ENCODE measurements at regions not wholly inside any gene's neighbourhood (a gene's known extent, or its start where the extent isn't known, plus 50 kb on each side); places are given as distances from the start of the nearest gene placed in this dataset.

GRCh38 chr18:46322411-46322891 lies 218.3 kb downstream of the HAUS1 start:
- TF ChIP-seq EZH2 (IDR thresholded peaks at IDR 0.05; ENCODE audit: borderline replicate concordance, low read depth, low read length, severe bottlenecking) (no peak), POLR2AphosphoS5 (IDR thresholded peaks at IDR 0.05; ENCODE audit: insufficient read depth, low read depth, low read length) (no peak), CTCF (IDR thresholded peaks at IDR 0.05; ENCODE audit: extremely low read depth in 1 of 2, insufficient read depth in 1 of 2, low read depth in 1 of 2, low read length in 2 of 2) (no peak), POLR2A (IDR thresholded peaks at IDR 0.05; ENCODE audit: low read depth, low read length) (no peak)
